Hippocampal formation (tissue), 2 donors: ENCODE measurements at regions not wholly inside any gene's neighbourhood (a gene's known extent, or its start where the extent isn't known, plus 50 kb on each side); places are given as distances from the start of the nearest gene placed in this dataset.

Experiments used
- DNase-seq, 2 donors: peaks; one replicate each; lab custom pipeline; 2025; lab: John Stamatoyannopoulos, UW

GRCh38 chr13:74200081-74200480, 65.9 kb upstream of the KLF12 start:
- DNase-seq = no peak

- DNase-seq = no peak
These were observed 63.6 kb upstream of the KLF12 start for GRCh38 chr13:74197677-74198429.

GRCh38 chr13:74194846-74195245, 60.6 kb upstream of the KLF12 start:
- DNase-seq = no peak

GRCh38 chr13:74193391-74193790, 59.2 kb upstream of the KLF12 start:
- DNase-seq = no peak

- DNase-seq = no peak
These were observed 57.2 kb upstream of the KLF12 start for GRCh38 chr13:74191410-74191809.

- DNase-seq = no peak
These were observed 56.8 kb upstream of the KLF12 start for GRCh38 chr13:74190999-74191398.

- DNase-seq = no peak
These were observed 53.4 kb upstream of the KLF12 start for GRCh38 chr13:74187564-74187963.

GRCh38 chr13:74184283-74184682, 50.1 kb upstream of the KLF12 start:
- DNase-seq = no peak
